SK-N-SH (cell line): ENCODE measurements at regions not wholly inside any gene's neighbourhood (a gene's known extent, or its start where the extent isn't known, plus 50 kb on each side); places are given as distances from the start of the nearest gene placed in this dataset.

Source experiments
- CTCF ChIP-seq: fragments of 200-600 bp; sonication (generic); IDR thresholded peaks from 2 replicates; pipeline ENCODE4 v1.6.1; 2017; ENCODE audit warnings: antibody characterized with exemption, mild to moderate bottlenecking, moderate library complexity
- EZH2phosphoT487 ChIP-seq: fragments of 200-600 bp; sonication (generic); IDR thresholded peaks from 2 replicates; pipeline ENCODE4 v1.6.1; 2017; ENCODE audit warnings: low read depth, mixed run types, mild to moderate bottlenecking, antibody characterized with exemption, moderate library complexity, borderline replicate concordance
- POLR2AphosphoS5 ChIP-seq: IDR thresholded peaks from 2 replicates; pipeline ENCODE4 v1.6.1; 2012; ENCODE audit warnings: low read depth, low read length
- ZBTB33 ChIP-seq: IDR thresholded peaks from 2 replicates; pipeline ENCODE4 v1.4.0; 2012; ENCODE audit warnings: low read depth, borderline replicate concordance

- TF ChIP-seq CTCF (no peak), POLR2AphosphoS5 (no peak), ZBTB33 (no peak), EZH2phosphoT487 (no peak)
These were observed 357.2 kb upstream of the SULF2 start for GRCh38 chr20:48142516-48142773.
